RPMI7951 (cell line): ENCODE measurements at regions not wholly inside any gene's neighbourhood (a gene's known extent, or its start where the extent isn't known, plus 50 kb on each side); places are given as distances from the start of the nearest gene placed in this dataset.
"Not testable (repeated sequence)": the region's sequence is repeated elsewhere in the genome, so short reads cannot be mapped to it uniquely, and the experiment has no call there.

Experiments
- DNase-seq: peaks from one replicate; pipeline ENCODE4 v3.0.0-alpha.2; 2012; ENCODE audit warnings: low read depth

DNA sequence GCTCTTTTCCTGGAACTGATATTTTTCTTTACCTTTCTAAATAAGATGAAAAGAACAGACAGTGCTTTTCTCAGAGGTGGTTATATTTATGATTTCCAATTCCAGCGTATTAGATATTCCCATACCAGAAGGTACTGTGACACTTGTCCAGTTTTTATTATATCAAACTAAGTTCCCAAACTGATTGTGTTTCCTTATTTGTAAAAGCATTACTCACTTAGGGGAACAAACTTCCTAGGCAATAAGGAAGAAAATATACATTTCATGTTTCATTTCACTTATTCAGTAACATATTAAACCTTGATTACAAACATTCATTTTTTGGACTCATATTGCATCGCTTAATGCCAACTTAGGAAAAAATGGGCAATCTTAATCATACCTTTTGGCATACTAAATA lies 1480.0 kb upstream of the NUDT12 start:
- DNase-seq, result no peak

DNA sequence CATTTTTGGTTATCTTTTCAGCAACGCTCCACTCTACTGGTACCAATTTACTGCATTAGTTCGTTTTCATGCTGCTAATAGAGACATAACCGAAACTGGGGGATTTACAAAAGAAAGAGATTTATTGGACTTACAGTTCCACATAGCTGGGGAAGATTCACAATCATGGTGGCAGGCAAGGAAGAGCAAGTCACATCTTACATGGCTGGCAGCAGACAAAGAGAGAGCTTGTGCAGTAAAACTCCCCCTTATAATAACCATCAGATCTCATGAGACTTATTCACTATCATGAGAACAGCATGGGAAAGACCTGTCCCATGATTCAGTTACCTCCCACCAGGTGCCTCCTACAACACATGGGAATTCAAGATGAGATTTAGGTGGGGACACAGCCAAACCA lies 1474.2 kb upstream of the NUDT12 start:
- DNase-seq, result not testable (repeated sequence)

GRCh38 chr5:105034401-105034763 lies 1471.8 kb upstream of the NUDT12 start:
- no peak for DNase-seq

- DNase-seq, result no peak
These were observed 1471.2 kb upstream of the NUDT12 start for GRCh38 chr5:105033637-105034400.

GRCh38 chr5:105032917-105033316 lies 1470.3 kb upstream of the NUDT12 start:
- DNase-seq, result no peak

DNA sequence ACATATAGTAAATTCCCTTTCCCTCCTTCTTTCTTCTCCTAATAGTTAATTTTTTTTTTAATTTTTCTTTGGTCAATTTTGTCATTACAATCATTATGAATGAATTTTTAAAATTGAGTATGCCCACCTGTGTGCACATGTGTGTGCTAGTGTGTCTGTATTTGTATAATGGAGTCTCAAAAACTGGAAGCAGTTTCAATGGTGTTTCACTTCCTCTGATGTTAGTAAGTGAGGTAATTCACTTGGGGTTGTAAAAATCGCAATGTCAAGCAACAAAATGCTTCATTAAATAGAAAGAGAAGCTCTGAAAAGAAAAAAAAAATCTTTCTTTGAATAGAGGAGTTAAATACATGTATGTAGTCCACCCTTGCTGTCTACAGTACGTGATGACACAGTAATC lies 1467.6 kb upstream of the NUDT12 start:
- no peak for DNase-seq

DNA sequence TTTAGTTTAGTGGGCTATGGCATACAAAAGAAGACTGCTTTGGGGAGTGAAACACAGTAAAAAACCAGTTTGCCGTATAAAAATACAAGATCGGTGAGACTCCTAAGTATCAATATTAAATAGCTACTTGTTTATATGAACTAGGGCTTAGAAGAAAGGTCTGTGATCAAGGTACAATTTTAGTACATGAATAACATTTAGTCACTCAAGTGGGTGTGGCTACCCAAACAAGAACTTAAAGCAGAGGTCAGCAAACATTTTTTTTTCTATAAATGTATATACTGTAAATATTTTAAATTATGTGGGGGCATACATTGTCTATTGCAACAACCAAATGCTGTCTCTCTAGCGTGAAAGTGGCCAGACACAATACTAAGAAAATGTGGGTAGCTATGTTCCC lies 1452.5 kb upstream of the NUDT12 start:
- no peak for DNase-seq

DNA sequence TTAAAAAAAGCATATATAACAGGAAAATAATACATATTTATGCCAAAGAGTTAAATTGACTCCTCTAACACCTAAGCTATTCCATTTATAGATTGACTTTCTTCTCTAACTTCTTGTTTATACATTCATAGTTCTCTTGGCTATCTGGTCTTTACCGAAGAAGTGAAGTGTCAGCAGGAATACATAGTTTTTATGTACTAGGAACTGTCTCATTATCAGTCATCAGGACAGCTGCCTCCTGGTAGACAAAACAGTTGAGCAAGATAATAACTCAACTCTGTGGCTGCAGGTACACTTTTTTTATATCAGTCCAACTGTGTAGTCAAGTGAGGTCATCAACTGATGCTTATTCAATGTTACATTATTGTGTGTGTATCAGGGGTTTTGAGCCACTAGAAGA lies 1436.0 kb upstream of the NUDT12 start:
- no peak for DNase-seq

GRCh38 chr5:104998169-104998568 lies 1435.6 kb upstream of the NUDT12 start:
- DNase-seq, result no peak

DNA sequence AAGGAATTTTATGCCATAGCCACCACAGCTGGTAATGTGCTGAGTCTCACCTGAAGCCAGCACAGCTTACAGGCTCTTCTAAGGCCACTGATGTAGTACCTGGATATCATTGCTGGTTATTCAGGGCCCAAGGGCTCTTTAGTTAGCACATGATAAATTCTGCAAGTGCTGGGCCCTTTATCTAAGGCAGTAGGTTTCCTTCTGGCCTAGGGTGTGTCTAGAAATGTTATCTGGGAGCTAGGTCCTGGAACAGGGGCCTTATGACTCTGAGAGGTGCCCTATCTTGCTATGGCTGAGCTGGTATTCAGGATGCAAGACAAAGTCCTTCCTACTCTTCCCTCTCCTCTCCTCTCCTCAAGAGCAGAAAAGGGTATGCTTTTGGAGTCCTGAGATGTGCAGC lies 1424.5 kb upstream of the NUDT12 start:
- DNase-seq, result no peak

DNA sequence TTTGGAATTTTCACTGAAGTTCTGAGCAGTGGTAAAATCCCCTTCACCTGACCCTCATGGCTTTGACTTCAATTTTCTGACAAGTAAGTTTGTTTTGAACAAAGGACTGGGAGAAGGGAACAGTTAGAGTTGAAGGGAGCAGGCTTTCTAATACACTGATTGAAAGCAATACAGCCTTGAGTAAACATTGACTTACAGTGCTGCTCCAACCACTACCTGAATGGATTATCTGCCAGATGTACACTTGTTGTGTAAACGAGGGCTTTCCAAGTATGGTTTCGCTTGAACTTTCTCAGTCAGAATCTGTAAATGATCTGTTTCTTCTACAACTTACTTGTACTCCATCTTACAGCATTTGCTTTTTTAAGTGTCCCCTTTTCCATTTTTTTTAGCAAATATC lies 1414.9 kb upstream of the NUDT12 start:
- no peak for DNase-seq

- no peak for DNase-seq
These were observed 1405.3 kb upstream of the NUDT12 start for GRCh38 chr5:104967806-104968410.

GRCh38 chr5:104965006-104965405 lies 1402.4 kb upstream of the NUDT12 start:
- DNase-seq, result no peak

DNA sequence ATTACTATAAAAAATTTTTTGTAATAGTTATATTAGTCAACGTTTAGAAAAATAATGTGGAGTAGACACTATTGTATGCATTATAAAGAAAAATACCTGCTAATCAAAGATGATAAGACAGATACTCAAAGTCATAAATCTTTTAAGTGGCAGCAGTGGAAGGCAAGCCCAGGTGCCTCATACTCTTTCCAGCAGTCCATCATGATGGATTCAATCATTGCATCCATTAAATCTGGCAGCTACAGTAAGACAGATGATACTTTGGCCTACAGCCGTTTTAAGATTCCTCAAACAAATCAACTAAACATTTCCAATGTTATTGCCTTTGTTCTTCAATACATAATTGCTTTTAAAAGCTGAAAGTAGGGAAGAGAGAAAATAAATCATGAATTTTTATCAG lies 1392.9 kb upstream of the NUDT12 start:
- DNase-seq, result no peak

GRCh38 chr5:104952876-104953275 lies 1390.3 kb upstream of the NUDT12 start:
- DNase-seq, result no peak

DNA sequence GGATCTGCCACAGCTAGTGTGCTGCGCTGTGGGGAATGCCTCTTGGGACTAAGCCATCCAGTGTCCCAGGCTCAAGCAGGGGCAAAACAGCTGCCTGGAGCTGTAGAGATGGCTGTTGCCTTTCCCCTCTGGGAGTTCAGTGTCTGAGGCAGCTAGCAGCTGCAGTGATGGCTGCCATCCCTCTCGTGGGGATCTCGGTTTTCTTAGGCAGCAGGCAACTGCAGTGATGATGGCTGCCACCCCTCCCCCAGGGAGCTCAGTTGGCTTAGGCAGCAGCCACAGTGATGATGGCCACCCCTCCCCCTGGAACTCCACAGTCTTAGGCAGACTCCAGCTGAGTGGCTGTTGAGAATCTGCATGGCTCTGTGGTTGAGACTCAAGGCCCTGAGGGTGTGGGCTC lies 1389.2 kb upstream of the NUDT12 start:
- DNase-seq, result no peak

DNA sequence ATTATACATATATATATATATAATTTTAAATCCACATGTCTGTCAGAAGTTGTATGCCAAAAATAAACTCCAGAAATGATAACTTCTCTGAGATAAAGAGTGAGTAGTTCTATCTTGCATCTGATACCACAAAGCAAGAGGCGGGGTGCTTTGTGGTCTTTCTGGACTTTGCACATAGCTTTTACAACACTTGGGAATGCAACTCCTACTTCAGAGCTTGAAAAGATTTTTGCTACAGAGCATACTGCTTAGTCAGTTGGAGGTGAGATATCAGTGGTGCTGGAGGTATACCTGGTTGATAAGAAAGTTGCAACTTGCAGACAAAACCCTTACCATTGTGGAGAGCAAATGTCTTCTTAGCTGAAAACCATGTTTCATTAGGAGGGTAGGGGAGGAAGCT lies 1384.5 kb upstream of the NUDT12 start:
- DNase-seq, result no peak

- no peak for DNase-seq
These were observed 1380.1 kb upstream of the NUDT12 start for GRCh38 chr5:104942735-104943134.

GRCh38 chr5:104941030-104941645 lies 1378.5 kb upstream of the NUDT12 start:
- no peak for DNase-seq

DNA sequence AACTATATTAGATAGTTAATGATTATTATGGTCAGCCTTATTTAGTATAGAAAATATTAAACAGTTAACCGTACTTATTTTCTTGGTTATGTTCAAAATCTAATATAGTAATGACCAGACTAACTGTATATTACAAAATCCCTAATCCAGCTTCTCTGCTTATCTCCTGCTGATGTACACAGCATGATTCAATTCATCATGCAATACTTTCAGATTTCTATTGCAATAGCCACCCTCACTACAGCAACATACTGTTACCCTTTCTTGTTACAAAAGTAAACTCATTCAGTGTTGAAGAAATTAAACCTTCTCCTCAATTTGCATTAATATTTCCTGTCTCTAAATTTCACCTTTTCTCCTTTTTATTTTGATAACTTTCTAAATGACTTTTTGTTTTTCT lies 1375.0 kb upstream of the NUDT12 start:
- DNase-seq, result no peak

- DNase-seq, result no peak
These were observed 1369.8 kb upstream of the NUDT12 start for GRCh38 chr5:104932431-104932830.

DNA sequence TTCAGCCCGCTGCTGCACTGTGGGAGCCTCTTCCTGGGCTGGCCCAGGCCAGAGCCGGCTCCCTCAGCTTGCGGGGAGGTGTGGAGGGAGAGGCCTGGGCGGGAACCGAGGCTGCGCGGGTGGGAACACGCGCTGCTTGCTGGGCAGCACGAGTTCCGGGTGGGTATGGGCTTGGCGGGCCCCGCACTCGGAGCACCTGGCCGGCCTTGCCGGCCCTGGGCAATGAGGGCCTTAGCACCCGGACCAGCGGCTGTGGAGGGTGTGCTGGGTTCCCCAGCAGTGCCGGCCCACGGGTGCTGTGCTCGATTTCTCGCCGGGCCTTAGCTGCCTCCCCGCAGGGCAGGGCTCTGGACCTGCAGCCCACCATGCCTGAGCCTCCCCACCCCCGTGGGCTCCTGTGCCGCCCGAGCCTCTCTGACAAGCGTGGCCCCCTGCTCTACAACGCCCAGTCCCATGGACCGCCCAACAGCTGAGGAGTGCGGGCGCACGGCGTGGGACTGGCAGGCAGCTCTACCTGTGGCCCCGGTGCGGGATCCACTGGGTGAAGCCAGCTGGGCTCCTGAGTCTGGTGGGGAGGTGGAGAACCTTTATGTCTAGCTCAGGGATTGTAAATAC lies 1366.4 kb upstream of the NUDT12 start:
- DNase-seq, result no peak

DNA sequence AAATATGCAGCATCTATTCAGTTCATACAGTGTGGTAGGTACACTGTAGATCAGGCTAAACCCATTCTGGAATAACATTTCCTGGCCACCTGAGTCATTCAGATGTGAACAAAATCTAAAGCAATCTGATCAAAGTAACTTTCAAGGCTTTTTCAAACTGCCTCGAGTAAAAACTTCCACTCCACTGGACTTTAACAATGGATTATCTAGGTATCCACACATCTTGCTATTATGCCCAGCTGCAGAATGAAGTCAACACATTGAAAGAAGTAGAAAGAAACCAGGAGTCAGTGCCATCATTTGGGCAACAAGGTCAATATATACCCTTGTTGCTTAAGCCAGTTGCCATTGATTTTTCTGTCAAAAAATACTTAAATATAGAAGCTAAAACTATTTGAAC lies 1352.6 kb upstream of the NUDT12 start:
- no peak for DNase-seq
